GM12865 (cell line): ENCODE measurements at regions not wholly inside any gene's neighbourhood (a gene's known extent, or its start where the extent isn't known, plus 50 kb on each side); places are given as distances from the start of the nearest gene placed in this dataset.

ENCODE experiments used
- DNase-seq: peaks from one replicate; pipeline ENCODE4 v3.0.0; 2010; ENCODE audit warnings: low read depth
- H3K4me3 ChIP-seq: 2 replicates; pipeline ENCODE4 v1.5.1; 2011; ENCODE audit warnings: mild to moderate bottlenecking, low read depth, low read length, control low read depth
- CTCF ChIP-seq: IDR thresholded peaks from 2 replicates; pipeline ENCODE4 v1.5.1; 2011; ENCODE audit warnings: low read length, control low read depth, low read depth, inconsistent platforms; ENCODE audit not compliant: insufficient read depth; ENCODE audit errors: missing control alignments

GRCh38 chr10:27440478-27440877 lies 63.6 kb upstream of the RAB18 start:
- no peak for DNase-seq
- H3K4me3 ChIP-seq = no peak overlapping the region
- TF ChIP-seq CTCF = no peak

- DNase-seq = no peak
- TF ChIP-seq CTCF = no peak
- no peak overlapping the region for H3K4me3 ChIP-seq
These were observed 64.1 kb upstream of the RAB18 start for GRCh38 chr10:27440021-27440420.

DNA sequence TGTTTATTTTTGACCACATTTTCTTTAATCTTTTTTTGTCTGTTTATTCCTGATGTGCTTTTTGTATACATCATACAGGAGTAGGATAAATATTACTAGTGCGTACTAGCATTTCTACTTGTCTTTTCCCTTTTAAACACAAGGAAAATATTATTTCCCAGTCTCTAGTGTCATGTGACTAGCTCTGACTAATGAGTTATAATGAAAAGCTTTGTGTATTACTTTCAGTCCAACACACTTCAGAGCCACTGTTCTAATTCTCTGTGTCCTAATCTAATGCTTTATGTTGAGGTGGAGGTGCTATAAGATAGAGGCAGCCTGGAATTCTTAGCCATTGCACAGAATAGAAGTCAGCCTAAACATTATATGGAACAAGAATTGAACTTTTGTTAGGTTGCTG lies 65.0 kb upstream of the RAB18 start:
- DNase-seq = no peak
- H3K4me3 ChIP-seq = no peak overlapping the region
- TF ChIP-seq CTCF = no peak

DNA sequence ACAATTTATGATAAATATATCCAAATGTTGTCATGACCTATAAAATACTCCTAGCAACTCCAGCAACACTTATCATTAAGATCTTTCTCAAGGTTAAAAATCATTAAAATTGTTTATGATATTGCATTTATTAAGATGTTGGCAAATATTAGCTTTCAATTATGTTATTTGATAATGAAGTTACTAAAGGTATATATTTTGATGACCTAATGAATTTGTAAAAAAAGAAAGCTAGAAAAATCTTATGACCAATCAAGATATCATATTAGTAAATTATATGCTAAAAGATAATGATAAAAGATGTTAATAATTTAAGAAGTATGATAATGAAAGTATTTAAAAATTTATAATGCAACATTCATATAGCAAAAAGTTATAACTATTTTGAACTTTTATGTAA lies 66.3 kb upstream of the RAB18 start:
- DNase-seq = no peak
- no peak overlapping the region for H3K4me3 ChIP-seq
- TF ChIP-seq CTCF = no peak

DNA sequence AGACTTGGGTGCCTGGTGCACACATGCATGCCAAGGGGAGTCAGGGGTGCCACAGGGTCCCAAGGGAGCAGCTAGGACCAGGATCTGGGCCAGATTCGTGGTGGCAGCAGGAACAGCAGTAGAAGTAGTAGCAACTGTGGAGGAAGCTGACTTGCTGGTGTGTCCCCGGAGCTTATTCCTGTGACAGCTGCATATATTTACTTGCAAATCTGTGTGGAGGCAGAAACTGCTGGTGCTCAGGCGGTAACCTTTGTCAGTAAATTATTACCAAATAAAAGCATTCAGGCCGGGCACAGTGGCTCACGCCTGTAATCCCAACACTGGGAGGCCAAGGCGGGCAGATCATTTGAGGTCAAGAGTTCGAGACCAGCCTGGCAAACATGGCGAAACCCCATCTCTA lies 67.4 kb upstream of the RAB18 start:
- DNase-seq = no peak
- TF ChIP-seq CTCF = no peak
- H3K4me3 ChIP-seq = no peak overlapping the region

- no peak overlapping the region for H3K4me3 ChIP-seq
- no peak for DNase-seq
- TF ChIP-seq CTCF = no peak
These were observed 70.1 kb upstream of the RAB18 start for GRCh38 chr10:27433976-27434375.

- no peak for DNase-seq
- H3K4me3 ChIP-seq = no peak overlapping the region
- TF ChIP-seq CTCF = no peak
These were observed 77.1 kb upstream of the RAB18 start for GRCh38 chr10:27426948-27427467.
